Gastrocnemius medialis (tissue), 4 donors: ENCODE measurements at regions not wholly inside any gene's neighbourhood (a gene's known extent, or its start where the extent isn't known, plus 50 kb on each side); places are given as distances from the start of the nearest gene placed in this dataset.

Source experiments
- POLR2A ChIP-seq, 2 donors: fragments of 450-650 bp; IDR thresholded peaks; one replicate each; pipeline ENCODE4 v1.6.1; 2017; ENCODE audit warnings: antibody characterized with exemption in 2 of 2, mild to moderate bottlenecking in 2 of 2, moderate library complexity in 2 of 2
- TF ChIP-seq, protein P1 (sequence below), 5 experiments: fragments of 450-650 bp in 3 of 5; fragments of 200-600 bp in 2 of 5; sonication (generic) in 2 of 5; IDR thresholded peaks in 4 of 5; conservative IDR thresholded peaks in 1 of 5; 1 replicate in 4 of 5; 2 replicates in 1 of 5; pipeline ENCODE4 v1.5.1; 2016 to 2019; ENCODE audit warnings: antibody characterized with exemption in 5 of 5, mild to moderate bottlenecking in 3 of 5, moderate library complexity in 3 of 5

DNA sequence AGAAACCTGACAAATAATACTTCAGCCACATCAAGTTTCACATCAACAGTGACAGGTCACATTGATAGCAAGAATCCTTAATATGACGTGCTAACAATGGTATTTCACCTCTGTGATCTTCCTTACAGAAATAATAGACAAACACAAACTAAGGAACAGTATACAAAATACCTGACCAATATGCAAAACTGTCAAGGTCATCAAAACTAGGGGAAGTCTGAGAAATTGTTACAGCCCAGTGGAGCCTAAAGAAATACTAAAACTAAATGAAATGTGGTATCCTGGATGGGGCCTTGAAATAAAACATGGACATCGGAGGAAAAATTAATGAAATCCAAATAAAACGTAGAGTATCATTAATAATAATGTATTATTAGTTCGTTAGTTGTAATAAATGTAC, 422.0 kb upstream of the ZNF385D start:
- TF ChIP-seq, protein P1, sequence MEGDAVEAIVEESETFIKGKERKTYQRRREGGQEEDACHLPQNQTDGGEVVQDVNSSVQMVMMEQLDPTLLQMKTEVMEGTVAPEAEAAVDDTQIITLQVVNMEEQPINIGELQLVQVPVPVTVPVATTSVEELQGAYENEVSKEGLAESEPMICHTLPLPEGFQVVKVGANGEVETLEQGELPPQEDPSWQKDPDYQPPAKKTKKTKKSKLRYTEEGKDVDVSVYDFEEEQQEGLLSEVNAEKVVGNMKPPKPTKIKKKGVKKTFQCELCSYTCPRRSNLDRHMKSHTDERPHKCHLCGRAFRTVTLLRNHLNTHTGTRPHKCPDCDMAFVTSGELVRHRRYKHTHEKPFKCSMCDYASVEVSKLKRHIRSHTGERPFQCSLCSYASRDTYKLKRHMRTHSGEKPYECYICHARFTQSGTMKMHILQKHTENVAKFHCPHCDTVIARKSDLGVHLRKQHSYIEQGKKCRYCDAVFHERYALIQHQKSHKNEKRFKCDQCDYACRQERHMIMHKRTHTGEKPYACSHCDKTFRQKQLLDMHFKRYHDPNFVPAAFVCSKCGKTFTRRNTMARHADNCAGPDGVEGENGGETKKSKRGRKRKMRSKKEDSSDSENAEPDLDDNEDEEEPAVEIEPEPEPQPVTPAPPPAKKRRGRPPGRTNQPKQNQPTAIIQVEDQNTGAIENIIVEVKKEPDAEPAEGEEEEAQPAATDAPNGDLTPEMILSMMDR (IDR thresholded peaks at IDR 0.05 in 4 of 5, conservative IDR thresholded peaks at IDR 0.05 in 1 of 5), result no peak
- TF ChIP-seq POLR2A (IDR thresholded peaks at IDR 0.05), result no peak
